Thymus (tissue), 11 donors: ENCODE measurements at regions not wholly inside any gene's neighbourhood (a gene's known extent, or its start where the extent isn't known, plus 50 kb on each side); places are given as distances from the start of the nearest gene placed in this dataset.

Experiments
- DNase-seq, 9 donors: peaks; one replicate each; pipeline ENCODE4 v3.0.0-alpha.2; 2013; ENCODE audit warnings: low spot score in 9 of 9, low read depth in 6 of 9, missing footprints in 1 of 9
- H3K27ac ChIP-seq, 2 donors: one replicate each; pipeline ENCODE4 v1.5.1; 2013; ENCODE audit warnings: control low read depth in 1 of 2, low read depth in 1 of 2, low read length in 1 of 2, mild to moderate bottlenecking in 1 of 2, moderate library complexity in 1 of 2
- H3K27me3 ChIP-seq, 2 donors: one replicate each; pipeline ENCODE4 v1.5.1; 2013; ENCODE audit warnings: low read length in 1 of 2; ENCODE audit not compliant: control insufficient read depth in 2 of 2, insufficient read depth in 1 of 2
- H3K36me3 ChIP-seq, 2 donors: one replicate each; pipeline ENCODE4 v1.5.1; 2013; ENCODE audit warnings: low read length in 1 of 2, mild to moderate bottlenecking in 1 of 2, moderate library complexity in 1 of 2; ENCODE audit not compliant: control insufficient read depth in 2 of 2, insufficient read depth in 2 of 2
- H3K4me1 ChIP-seq, 2 donors: one replicate each; pipeline ENCODE4 v1.5.1; 2013; ENCODE audit warnings: low read length in 2 of 2; ENCODE audit not compliant: control insufficient read depth in 2 of 2, insufficient read depth in 2 of 2
- H3K4me3 ChIP-seq, 2 donors: one replicate each; pipeline ENCODE4 v1.5.1; 2013; ENCODE audit warnings: low read length in 2 of 2, control low read depth in 1 of 2, mild to moderate bottlenecking in 1 of 2
- H3K9me3 ChIP-seq, 2 donors: one replicate each; pipeline ENCODE4 v1.5.1; 2013; ENCODE audit warnings: low read length in 1 of 2, mild to moderate bottlenecking in 1 of 2; ENCODE audit not compliant: control insufficient read depth in 2 of 2, insufficient read depth in 1 of 2
- WGBS: extraction: QIAGEN DNeasy Blood & Tissue Kit; methylation state at CpG from one replicate; pipeline ENCODE4 v1.1.7; 2013; 5-methylcytosine and 5-hydroxymethylcytosine counted together
- donor health status: healthy.

GRCh38 chr10:130230036-130230435 is 93.8 kb downstream of the GLRX3 start:
- Histone ChIP-seq H3K27ac (no peak overlapping the region), H3K9me3 (no peaks in the 10 kb centered on the region), H3K4me1 (no peaks in the 10 kb centered on the region), H3K36me3 (no peaks in the 10 kb centered on the region), H3K27me3 (no peaks in the 10 kb centered on the region), H3K4me3 (no peak overlapping the region)
- WGBS, result 93% methylated on average over 5 of the region's 5 CpGs
- no peak for DNase-seq

GRCh38 chr10:130230611-130231010 is 94.4 kb downstream of the GLRX3 start:
- Histone ChIP-seq H3K4me3 (no peak overlapping the region), H3K27ac (no peak overlapping the region), H3K9me3 (no peaks in the 10 kb centered on the region), H3K27me3 (no peaks in the 10 kb centered on the region), H3K36me3 (no peaks in the 10 kb centered on the region), H3K4me1 (no peaks in the 10 kb centered on the region)
- 86% methylated on average over 6 of the region's 6 CpGs for WGBS
- DNase-seq, result no peak

GRCh38 chr10:130231251-130231741 is 95.1 kb downstream of the GLRX3 start:
- Histone ChIP-seq H3K4me3 (no peak overlapping the region), H3K4me1 (no peaks in the 10 kb centered on the region), H3K9me3 (no peaks in the 10 kb centered on the region), H3K36me3 (no peaks in the 10 kb centered on the region), H3K27ac (no peak overlapping the region), H3K27me3 (no peaks in the 10 kb centered on the region)
- WGBS, result 96% methylated on average over 15 of the region's 15 CpGs
- no peak for DNase-seq

GRCh38 chr10:130232166-130233034 is 96.2 kb downstream of the GLRX3 start:
- H3K27ac ChIP-seq, result no peak overlapping the region
- no peaks in the 10 kb centered on the region for H3K4me1 ChIP-seq
- 90% methylated on average over 28 of the region's 28 CpGs for WGBS
- no peaks in the 10 kb centered on the region for H3K27me3 ChIP-seq
- no peak for DNase-seq
- no peaks in the 10 kb centered on the region for H3K9me3 ChIP-seq
- no peaks in the 10 kb centered on the region for H3K36me3 ChIP-seq
- H3K4me3 ChIP-seq, result no peak overlapping the region

- H3K27ac ChIP-seq, result no peak overlapping the region
- no peak overlapping the region for H3K4me3 ChIP-seq
- no peaks in the 10 kb centered on the region for H3K36me3 ChIP-seq
- WGBS, result 92% methylated on average over 14 of the region's 14 CpGs
- no peaks in the 10 kb centered on the region for H3K27me3 ChIP-seq
- no peak for DNase-seq
- H3K9me3 ChIP-seq, result no peaks in the 10 kb centered on the region
- H3K4me1 ChIP-seq, result no peaks in the 10 kb centered on the region
Observed at GRCh38 chr10:130233035-130233360, 96.8 kb downstream of the GLRX3 start.

GRCh38 chr10:130233426-130233825 is 97.2 kb downstream of the GLRX3 start:
- Histone ChIP-seq H3K36me3 (no peaks in the 10 kb centered on the region), H3K9me3 (no peaks in the 10 kb centered on the region), H3K4me1 (no peaks in the 10 kb centered on the region), H3K27me3 (no peaks in the 10 kb centered on the region), H3K27ac (no peak overlapping the region), H3K4me3 (no peak overlapping the region)
- 93% methylated on average over 8 of the region's 8 CpGs for WGBS
- no peak for DNase-seq

GRCh38 chr10:130234171-130234965 is 98.2 kb downstream of the GLRX3 start:
- H3K36me3 ChIP-seq, result no peaks in the 10 kb centered on the region
- no peak overlapping the region for H3K4me3 ChIP-seq
- no peaks in the 10 kb centered on the region for H3K27me3 ChIP-seq
- no peaks in the 10 kb centered on the region for H3K4me1 ChIP-seq
- no peak for DNase-seq
- 92% methylated on average over 10 of the region's 10 CpGs for WGBS
- no peak overlapping the region for H3K27ac ChIP-seq
- no peaks in the 10 kb centered on the region for H3K9me3 ChIP-seq

- H3K9me3 ChIP-seq, result no peaks in the 10 kb centered on the region
- H3K27me3 ChIP-seq, result no peaks in the 10 kb centered on the region
- H3K4me3 ChIP-seq, result no peak overlapping the region
- DNase-seq, result no peak
- H3K27ac ChIP-seq, result no peak overlapping the region
- H3K36me3 ChIP-seq, result no peaks in the 10 kb centered on the region
- 93% methylated on average over 1 of the region's 1 CpG for WGBS
- H3K4me1 ChIP-seq, result no peaks in the 10 kb centered on the region
Observed at GRCh38 chr10:130236711-130237110, 100.5 kb downstream of the GLRX3 start.

- WGBS, result 94% methylated on average over 2 of the region's 2 CpGs
- Histone ChIP-seq H3K9me3 (no peaks in the 10 kb centered on the region), H3K36me3 (no peaks in the 10 kb centered on the region), H3K27ac (no peak overlapping the region), H3K27me3 (peaks cover 0 to 4% of the 10 kb centered on the region in 2 donors), H3K4me1 (no peaks in the 10 kb centered on the region), H3K4me3 (no peak overlapping the region)
- no peak for DNase-seq
Observed at GRCh38 chr10:130240409-130240808, 104.2 kb downstream of the GLRX3 start.
